Type B pancreatic cell (in vitro differentiated cells): ENCODE measurements at regions not wholly inside any gene's neighbourhood (a gene's known extent, or its start where the extent isn't known, plus 50 kb on each side); places are given as distances from the start of the nearest gene placed in this dataset.

Source experiments
- DNase-seq: peaks from one replicate; pipeline ENCODE4 v3.0.0; 2021; ENCODE audit warnings: mixed read lengths; ENCODE audit not compliant: unreplicated experiment; ENCODE audit errors: extremely low spot score
- H3K27ac Mint-ChIP-seq: 2 replicates; pipeline ENCODE4 v1.8.0; 2021; ENCODE audit warnings: mild to moderate bottlenecking, mixed read lengths
- H3K27me3 Mint-ChIP-seq: 2 replicates; pipeline ENCODE4 v1.8.0; 2021; ENCODE audit warnings: mixed read lengths
- H3K36me3 Mint-ChIP-seq: 2 replicates; pipeline ENCODE4 v1.8.0; 2021; ENCODE audit warnings: mixed read lengths
- H3K4me1 Mint-ChIP-seq: one replicate; pipeline ENCODE4 v1.8.0; 2021; ENCODE audit warnings: mixed read lengths; ENCODE audit not compliant: unreplicated experiment
- H3K4me3 Mint-ChIP-seq: 2 replicates; pipeline ENCODE4 v1.8.0; 2021; ENCODE audit warnings: mild to moderate bottlenecking, mixed read lengths
- H3K9me3 Mint-ChIP-seq: 2 replicates; pipeline ENCODE4 v1.8.0; 2021; ENCODE audit warnings: mixed read lengths
- TF ChIP-seq, protein P1 (sequence below): fragments of 200-600 bp; sonication (generic); conservative IDR thresholded peaks from 2 replicates; pipeline ENCODE4 v1.5.0; 2021; ENCODE audit warnings: antibody characterized with exemption, mild to moderate bottlenecking

DNA sequence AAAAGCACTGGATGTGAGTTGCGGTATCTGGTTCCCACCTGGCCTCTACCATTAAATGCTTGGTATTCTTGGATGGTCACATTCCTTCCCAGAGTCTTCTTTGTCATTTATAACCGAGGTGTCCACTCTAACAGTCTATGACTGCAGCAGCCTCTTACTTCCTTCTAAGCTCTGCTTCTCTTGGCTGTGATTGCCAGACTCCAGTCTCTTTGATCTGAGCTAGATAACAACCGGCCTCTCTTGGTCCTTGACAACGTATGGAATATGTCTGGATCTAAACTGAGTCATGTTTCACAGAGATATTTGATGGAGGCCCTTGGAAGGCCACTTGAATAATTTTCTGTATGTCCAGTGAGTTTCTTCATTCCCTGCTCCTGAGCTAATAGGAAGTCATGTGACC lies 141.6 kb upstream of the TENM4 start:
- Mint-ChIP-seq H3K4me1 (peaks cover 14% of the 10 kb centered on the region), H3K9me3 (no peaks in the 10 kb centered on the region), H3K4me3 (no peak overlapping the region), H3K27me3 (no peaks in the 10 kb centered on the region), H3K36me3 (no peaks in the 10 kb centered on the region), H3K27ac (no peak overlapping the region)
- no peak for DNase-seq
- TF ChIP-seq, protein P1, sequence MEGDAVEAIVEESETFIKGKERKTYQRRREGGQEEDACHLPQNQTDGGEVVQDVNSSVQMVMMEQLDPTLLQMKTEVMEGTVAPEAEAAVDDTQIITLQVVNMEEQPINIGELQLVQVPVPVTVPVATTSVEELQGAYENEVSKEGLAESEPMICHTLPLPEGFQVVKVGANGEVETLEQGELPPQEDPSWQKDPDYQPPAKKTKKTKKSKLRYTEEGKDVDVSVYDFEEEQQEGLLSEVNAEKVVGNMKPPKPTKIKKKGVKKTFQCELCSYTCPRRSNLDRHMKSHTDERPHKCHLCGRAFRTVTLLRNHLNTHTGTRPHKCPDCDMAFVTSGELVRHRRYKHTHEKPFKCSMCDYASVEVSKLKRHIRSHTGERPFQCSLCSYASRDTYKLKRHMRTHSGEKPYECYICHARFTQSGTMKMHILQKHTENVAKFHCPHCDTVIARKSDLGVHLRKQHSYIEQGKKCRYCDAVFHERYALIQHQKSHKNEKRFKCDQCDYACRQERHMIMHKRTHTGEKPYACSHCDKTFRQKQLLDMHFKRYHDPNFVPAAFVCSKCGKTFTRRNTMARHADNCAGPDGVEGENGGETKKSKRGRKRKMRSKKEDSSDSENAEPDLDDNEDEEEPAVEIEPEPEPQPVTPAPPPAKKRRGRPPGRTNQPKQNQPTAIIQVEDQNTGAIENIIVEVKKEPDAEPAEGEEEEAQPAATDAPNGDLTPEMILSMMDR, result no peak

DNA sequence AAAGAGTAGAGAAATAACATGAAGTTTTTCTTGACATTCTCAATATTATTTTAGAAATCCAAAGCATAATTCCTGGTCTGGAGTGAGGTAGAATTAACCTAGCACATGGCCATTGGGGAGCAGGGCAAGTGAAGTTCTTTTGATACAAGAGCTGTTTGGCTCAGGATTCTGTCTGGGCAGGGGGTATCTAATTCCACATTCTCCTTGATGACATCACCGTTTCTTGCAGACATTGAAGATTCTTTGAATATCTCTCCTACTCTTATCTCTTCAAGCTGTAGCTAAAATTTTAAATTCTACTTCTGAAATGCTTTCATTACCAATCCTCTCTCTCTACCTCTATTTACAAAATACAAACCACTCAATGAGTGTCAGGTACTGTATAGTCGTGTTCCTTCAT lies 138.2 kb upstream of the TENM4 start:
- no peaks in the 10 kb centered on the region for H3K36me3 Mint-ChIP-seq
- H3K4me1 Mint-ChIP-seq, result peaks cover 14% of the 10 kb centered on the region
- H3K4me3 Mint-ChIP-seq, result no peak overlapping the region
- no peak overlapping the region for H3K27ac Mint-ChIP-seq
- peaks cover 6% of the 10 kb centered on the region for H3K27me3 Mint-ChIP-seq
- TF ChIP-seq, protein P1, result no peak
- H3K9me3 Mint-ChIP-seq, result no peaks in the 10 kb centered on the region
- no peak for DNase-seq

DNA sequence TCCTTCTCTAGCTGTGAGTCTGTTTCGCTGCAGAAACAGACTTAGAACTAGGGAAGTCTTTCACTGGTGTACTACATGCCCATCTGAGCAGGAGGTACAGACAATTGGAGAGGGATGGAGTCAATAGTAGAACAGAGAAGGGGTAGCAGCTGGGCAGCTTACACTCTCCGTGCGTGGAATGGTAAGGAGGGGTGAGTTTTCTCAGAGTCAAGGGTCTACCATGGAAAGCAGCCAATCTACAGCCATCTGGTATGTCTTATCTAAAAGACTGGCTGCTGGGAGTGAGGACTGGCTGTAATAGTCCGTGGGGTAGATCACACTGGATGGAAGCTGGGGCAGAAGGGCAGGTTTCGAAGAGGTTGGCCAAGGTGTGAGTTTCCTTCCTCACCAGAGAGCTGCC lies 137.3 kb upstream of the TENM4 start:
- H3K4me3 Mint-ChIP-seq, result no peak overlapping the region
- H3K27ac Mint-ChIP-seq, result no peak overlapping the region
- H3K4me1 Mint-ChIP-seq, result peaks cover 14% of the 10 kb centered on the region
- DNase-seq, result no peak
- H3K9me3 Mint-ChIP-seq, result no peaks in the 10 kb centered on the region
- H3K27me3 Mint-ChIP-seq, result peaks cover 6% of the 10 kb centered on the region
- H3K36me3 Mint-ChIP-seq, result no peaks in the 10 kb centered on the region
- TF ChIP-seq, protein P1, result no peak

DNA sequence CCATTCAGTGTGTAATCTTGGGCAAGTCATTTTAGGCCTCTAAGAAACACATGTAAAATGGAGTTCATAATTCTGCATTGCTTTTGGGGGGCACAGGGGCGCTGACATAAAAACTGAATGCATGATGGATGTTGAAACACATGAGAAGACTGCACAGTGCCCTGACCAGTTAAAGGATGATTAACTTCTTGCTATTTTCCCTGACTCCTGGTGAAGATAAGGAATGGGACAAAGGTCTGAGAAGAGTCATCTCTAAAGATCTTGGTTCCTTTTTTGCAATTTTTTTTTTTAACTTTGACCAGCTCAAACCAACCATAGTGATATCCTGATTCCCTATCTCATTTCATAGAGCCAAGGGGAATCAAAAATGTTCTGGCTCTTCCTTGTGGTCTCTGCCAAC lies 134.9 kb upstream of the TENM4 start:
- DNase-seq, result no peak
- no peaks in the 10 kb centered on the region for H3K9me3 Mint-ChIP-seq
- H3K4me1 Mint-ChIP-seq, result no peaks in the 10 kb centered on the region
- H3K4me3 Mint-ChIP-seq, result no peak overlapping the region
- TF ChIP-seq, protein P1, result no peak
- no peak overlapping the region for H3K27ac Mint-ChIP-seq
- H3K27me3 Mint-ChIP-seq, result peaks cover 6% of the 10 kb centered on the region
- no peaks in the 10 kb centered on the region for H3K36me3 Mint-ChIP-seq

- no peak for DNase-seq
- TF ChIP-seq, protein P1, result no peak
- H3K4me1 Mint-ChIP-seq, result peaks cover 4% of the 10 kb centered on the region
Measured at GRCh38 chr11:79570104-79570503, 129.3 kb upstream of the TENM4 start.

DNA sequence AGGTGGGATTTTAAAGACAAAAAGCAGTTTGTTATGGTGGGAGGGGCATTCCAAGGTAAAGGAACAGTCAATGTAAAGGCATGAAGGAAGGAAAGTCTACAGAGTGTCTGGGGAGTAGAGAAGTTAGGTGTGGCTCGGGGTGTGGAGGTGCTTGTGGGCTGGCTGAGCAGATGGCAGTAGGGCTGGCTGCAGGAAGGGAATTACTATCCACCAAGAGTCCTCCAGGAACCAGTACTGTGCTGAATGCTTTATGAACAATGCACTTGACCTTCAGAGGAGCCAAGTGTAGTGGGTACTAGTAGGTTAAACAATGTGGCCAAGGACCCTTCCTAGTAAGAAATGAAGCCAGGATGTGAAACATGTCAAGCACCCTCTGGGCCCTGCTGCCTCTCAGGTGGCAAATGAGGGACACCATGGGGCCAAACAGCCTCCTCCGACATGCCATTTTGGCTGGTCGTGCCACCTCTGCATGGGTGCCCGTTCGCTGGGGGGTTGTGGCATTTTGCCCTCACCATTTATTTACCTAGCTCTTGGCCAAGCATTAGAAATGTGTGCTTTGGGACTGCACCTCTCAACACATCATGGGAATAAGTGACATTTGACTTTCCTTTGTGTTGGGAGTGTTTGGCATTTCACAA lies 123.6 kb upstream of the TENM4 start:
- Mint-ChIP-seq H3K9me3 (no peaks in the 10 kb centered on the region), H3K27ac (no peak overlapping the region), H3K4me3 (no peak overlapping the region), H3K36me3 (no peaks in the 10 kb centered on the region), H3K4me1 (peaks cover 4% of the 10 kb centered on the region), H3K27me3 (no peaks in the 10 kb centered on the region)
- TF ChIP-seq, protein P1, result no peak
- no peak for DNase-seq

More at GRCh38 chr11:79570104-79570503, 129.3 kb upstream of the TENM4 start:
- Mint-ChIP-seq H3K27me3 (peaks cover 3% of the 10 kb centered on the region), H3K9me3 (no peaks in the 10 kb centered on the region), H3K36me3 (no peaks in the 10 kb centered on the region), H3K4me3 (no peak overlapping the region), H3K27ac (no peak overlapping the region)
